ENCODE measurements at regions not wholly inside any gene's neighbourhood (a gene's known extent, or its start where the extent isn't known, plus 50 kb on each side); places are given as distances from the start of the nearest gene placed in this dataset.

GRCh38 chr4:123776267-123776666 lies 379.7 kb downstream of the SPRY1 start:
- no peak for DNase-seq

- DNase-seq, result no peak
Observed at GRCh38 chr4:123777373-123777772, 380.8 kb downstream of the SPRY1 start.

- no peak for DNase-seq
Observed at GRCh38 chr4:123783151-123783790, 386.7 kb downstream of the SPRY1 start.

GRCh38 chr4:123783921-123784320 lies 387.3 kb downstream of the SPRY1 start:
- DNase-seq, result no peak

GRCh38 chr4:123784626-123785025 lies 388.0 kb downstream of the SPRY1 start:
- DNase-seq, result no peak

GRCh38 chr4:123785538-123785937 lies 388.9 kb downstream of the SPRY1 start:
- no peak for DNase-seq

- no peak for DNase-seq
Observed at GRCh38 chr4:123786163-123786915, 389.7 kb downstream of the SPRY1 start.

- no peak for DNase-seq
Observed at GRCh38 chr4:123786920-123787319, 390.3 kb downstream of the SPRY1 start.

- DNase-seq, result no peak
Observed at GRCh38 chr4:123787512-123788080, 391.0 kb downstream of the SPRY1 start.

GRCh38 chr4:123788577-123788976 lies 392.0 kb downstream of the SPRY1 start:
- DNase-seq, result no peak

- no peak for DNase-seq
Observed at GRCh38 chr4:123790681-123791080, 394.1 kb downstream of the SPRY1 start.

GRCh38 chr4:123802082-123802645 lies 405.6 kb downstream of the SPRY1 start:
- no peak for DNase-seq

- DNase-seq, result no peak
Observed at GRCh38 chr4:123802933-123803332, 406.3 kb downstream of the SPRY1 start.

- DNase-seq, result no peak
Observed at GRCh38 chr4:123804196-123804721, 407.7 kb downstream of the SPRY1 start.

- no peak for DNase-seq
Observed at GRCh38 chr4:123806056-123806455, 409.5 kb downstream of the SPRY1 start.

GRCh38 chr4:123807187-123807586 lies 410.6 kb downstream of the SPRY1 start:
- no peak for DNase-seq

GRCh38 chr4:123807866-123808265 lies 411.3 kb downstream of the SPRY1 start:
- DNase-seq, result no peak

- no peak for DNase-seq
Observed at GRCh38 chr4:123809864-123810263, 413.3 kb downstream of the SPRY1 start.

GRCh38 chr4:123812066-123812390 lies 415.4 kb downstream of the SPRY1 start:
- no peak for DNase-seq

GRCh38 chr4:123813901-123814300 lies 417.3 kb downstream of the SPRY1 start:
- DNase-seq, result no peak

- DNase-seq, result no peak
Observed at GRCh38 chr4:123816462-123816861, 419.9 kb downstream of the SPRY1 start.

- DNase-seq, result no peak
Observed at GRCh38 chr4:123817025-123817688, 420.6 kb downstream of the SPRY1 start.

- no peak for DNase-seq
Observed at GRCh38 chr4:123819362-123820035, 422.9 kb downstream of the SPRY1 start.

Data from RPMI8226 (cell line).